ENCODE measurements at regions not wholly inside any gene's neighbourhood (a gene's known extent, or its start where the extent isn't known, plus 50 kb on each side); places are given as distances from the start of the nearest gene placed in this dataset.
"Not testable (repeated sequence)": the region's sequence is repeated elsewhere in the genome, so short reads cannot be mapped to it uniquely, and the experiment has no call there.

DNA sequence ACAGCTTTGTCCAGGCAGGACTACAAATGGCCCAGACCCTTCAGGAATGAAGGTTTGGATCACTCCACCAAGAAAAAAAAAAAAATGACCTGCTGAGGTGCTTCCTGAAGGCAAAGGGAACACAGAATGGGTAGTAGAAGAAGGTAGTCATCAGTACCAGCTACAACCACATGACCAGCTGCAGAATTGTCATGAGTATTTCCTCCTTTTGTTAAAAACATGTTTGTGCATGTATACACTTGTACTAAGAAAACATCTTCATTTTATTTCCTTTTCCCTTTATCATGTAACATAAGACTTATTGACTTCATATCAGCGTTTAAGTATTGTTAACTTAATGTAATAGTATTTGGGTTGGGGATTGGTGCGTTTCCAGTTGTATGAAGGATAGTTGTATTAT is 631.6 kb downstream of the FBXO15 start:
- DNase-seq: not testable (repeated sequence)

DNA sequence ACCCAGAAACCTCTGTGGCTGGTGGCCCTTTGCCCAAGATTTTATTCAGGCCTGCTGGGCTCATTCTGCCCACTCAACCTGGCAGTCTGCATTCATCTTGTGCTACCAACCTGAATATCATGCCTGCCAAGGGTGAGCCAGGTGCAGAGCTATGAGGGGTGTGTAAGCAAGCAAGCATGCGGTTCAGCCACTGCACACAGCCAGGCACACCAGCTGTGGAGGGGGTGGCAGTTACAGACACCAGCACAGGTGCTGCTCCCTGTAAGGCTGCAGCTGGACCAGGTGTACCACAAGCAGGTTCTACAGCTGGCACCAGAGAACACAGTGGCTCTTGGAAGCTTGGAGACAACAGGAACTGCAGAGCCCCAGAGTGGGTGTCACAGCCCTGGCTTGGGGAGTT is 633.2 kb downstream of the FBXO15 start:
- DNase-seq: no peak

DNA sequence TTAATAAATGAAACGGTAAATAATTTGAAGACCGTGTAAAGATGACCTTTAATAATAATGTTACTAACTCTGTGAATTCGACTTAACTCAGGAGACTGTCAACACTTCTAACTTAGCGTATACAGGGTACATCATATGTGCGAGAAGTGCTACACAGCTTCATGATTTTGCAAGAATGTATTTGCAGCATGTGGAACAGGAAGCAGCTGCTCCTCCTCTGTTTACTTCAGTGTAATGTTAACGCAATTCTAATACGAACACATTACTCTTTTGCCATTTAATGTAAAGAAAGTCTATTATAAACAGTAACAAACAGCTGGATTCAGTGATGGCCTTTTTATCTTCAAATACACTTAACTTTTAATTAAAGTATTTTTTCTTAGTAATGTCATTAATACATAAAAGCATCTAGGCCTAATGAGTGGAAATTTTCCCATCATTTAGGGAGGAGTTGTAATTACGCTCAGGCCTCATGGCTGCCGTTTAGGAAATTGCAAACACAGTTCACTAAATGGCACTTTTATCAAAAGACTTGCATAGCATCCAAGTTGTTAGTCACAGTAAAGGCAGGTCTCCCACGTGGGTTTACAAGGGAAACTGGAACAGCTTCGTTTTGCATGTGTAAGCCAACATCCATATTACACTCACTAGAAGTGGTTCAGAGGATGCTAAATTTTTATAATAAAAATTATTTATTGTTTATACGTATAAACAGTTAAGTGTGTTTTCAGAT is 635.7 kb downstream of the FBXO15 start:
- peak in 2 of 3 experiments; percentile 34 to 83 for DNase-seq

DNA sequence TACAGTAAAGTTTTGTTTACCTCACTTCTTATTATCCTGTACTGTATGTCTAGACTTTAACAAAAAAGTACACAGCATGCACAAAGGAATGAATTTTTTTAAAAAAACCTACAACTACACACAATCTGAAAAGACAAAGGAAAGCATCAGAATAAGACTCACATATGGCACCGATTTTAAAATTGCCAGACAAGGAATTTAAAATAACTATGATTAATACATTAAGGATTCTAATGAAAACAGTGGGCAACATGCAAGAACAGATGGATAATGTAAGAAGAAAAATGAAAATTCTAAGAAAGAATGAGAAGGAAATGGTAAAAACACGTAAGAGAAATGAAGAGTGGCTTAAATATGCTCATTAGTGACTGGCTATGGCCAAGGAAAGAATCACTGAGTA is 638.2 kb downstream of the FBXO15 start:
- no peak for DNase-seq

DNA sequence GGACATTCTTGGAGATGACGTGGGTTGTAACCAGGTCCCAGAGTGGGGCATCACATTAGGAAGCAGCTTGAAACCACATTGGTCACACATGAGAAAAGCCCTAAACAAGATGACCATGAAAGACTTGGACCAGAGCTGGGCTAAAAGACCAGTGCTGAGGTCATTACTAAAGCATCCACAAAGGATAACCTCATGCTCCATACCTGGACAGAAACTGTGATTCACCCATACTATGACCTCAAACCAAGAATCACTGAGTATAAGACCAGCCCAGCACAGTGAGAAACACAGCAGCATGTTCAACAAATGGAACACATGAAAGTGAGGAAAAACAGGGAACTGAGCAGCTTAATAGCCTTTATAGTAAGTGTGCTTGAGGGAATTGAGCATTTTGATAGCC is 635.5 kb upstream of the NETO1 start:
- DNase-seq: no peak

DNA sequence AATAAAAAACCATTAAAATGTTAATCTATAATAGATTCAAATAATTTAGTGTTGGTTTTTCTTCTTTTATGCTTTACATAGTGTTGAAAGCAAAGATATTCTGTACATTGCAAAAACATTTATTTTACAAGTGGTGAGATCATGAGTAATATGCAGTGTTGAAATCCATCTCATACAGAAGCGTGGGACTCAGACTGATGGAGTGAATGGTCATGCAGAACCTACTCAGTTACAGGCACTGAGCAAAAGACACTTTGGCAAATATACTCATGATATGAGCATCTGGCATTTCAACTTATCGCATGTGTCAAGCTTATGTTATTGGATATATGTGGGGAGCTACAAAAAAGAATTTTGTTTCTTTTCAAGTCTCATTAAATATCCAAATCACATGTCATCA is 620.2 kb upstream of the NETO1 start:
- no peak for DNase-seq

DNA sequence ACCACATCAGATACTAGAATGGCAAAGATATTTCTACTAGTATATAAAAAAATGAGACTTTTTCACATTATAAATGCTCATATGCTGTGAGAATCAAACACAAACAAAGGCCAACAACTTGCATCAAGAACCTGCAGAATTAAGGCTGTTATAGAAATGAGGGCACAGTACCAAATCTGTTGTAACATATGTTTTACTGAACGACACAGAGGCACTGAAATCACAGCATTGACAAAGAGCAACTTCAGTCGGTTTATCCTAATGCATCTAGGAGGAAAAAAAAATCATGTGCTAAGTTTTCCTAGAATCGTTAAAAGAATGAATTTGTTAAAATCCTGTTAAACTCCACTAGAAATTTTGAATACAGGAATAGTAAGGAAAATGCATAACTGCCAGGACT is 617.4 kb upstream of the NETO1 start:
- no peak for DNase-seq

DNA sequence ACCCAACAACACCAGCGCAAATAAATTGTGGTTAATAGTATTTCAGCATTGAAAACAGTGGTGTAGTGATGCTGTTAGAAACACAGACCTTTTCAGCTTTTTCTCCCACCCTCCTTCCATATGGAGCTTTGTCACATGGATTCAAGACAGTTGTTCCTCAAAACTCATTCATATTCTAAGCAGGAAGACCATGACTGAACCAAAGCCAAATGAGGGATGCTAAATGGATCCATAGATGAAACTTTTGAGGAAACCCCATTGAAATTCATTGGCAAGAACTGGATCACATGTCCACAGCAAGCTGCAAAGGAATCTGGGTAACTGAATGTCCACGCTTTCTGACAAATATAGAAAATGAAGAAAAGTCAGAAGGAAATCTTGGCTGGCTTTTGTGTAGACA is 615.1 kb upstream of the NETO1 start:
- no peak for DNase-seq

DNA sequence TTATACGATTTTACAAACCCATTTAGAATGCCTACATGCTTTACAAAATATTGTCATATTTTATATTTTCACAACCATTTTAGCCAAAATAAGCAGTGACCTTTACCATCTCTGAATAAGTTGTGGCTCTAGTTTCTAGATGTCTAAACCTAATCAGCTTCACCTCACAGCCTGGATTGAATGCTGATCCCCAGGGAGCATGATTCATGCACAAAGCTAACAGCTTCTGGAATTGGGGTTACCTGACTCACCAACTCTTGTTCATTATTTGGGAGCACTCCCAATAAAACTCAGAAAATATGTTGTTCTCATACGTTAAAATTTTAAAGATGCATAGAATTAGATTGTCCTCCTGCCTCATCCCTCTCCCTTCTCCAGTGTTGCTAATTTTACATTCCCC is 611.7 kb upstream of the NETO1 start:
- DNase-seq: no peak

DNA sequence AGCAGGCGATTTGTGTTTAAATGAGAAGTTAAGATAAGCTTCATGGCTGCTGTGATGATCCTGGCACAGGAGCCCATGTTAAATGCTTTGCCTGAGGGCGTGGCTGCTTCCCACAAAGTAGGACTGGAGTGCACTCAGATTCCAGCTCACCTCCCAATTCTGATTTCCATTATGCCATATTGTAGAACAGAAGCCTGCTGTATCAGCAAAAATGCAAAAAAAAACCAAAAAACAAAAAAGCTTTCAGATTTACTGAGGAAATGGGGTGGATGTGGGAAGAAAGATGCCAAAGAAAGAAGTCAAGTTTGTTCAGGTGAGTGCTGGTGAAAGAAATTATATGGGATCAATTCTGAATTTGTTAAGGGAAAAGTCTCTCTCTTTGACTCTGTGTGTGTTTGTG is 610.4 kb upstream of the NETO1 start:
- DNase-seq: no peak

DNA sequence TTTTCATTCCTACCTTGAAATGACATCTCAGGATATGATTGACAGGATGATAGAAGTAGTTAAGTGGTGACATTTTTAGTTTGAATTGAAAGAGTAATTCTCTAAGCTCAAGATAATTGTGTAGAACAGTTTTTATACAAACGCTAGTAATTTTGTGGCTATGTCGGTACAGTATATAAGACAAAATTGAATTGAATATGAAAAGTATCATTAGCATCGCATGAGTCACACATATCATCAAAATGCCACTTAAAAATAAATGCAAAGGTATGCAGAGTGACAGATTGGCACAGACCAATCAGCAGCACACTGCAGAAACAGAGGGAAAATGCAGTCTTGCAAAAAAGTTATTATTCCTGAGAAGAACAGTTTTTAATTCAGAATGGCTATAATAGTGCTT is 608.2 kb upstream of the NETO1 start:
- no peak for DNase-seq

DNA sequence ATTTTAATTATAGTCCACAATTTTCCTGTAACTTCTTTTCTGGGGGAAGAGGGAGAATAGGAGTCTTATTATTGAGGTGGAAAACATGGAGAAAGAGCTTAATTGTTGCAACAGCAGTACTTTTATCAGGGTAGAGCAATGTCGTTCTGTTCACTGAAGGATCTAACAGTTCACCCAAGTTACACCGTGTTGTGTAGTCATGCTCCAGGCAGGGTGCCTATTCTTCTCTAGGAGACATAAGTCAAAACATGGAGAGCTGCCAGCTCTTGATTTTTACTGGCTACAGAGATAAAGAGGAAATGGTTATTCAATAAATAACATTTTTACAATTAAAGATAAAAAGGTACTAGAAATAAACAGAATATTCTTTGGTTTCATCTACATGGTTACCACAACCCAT is 594.3 kb upstream of the NETO1 start:
- peak in 1 of 3 experiments; percentile 53 for DNase-seq

DNA sequence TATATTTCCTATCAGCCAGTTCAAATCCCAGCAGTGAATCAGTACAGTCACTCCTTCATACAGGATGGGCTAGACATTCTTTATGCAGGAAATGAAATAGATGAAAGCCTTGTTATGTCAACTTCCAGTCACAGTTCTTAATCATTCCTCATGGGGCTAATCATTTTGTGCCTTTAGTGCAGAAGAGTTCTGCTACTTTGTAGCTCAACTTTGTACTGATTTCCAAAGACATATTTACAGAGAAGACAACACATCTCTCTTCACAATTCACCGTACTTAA is 593.9 kb upstream of the NETO1 start:
- DNase-seq: no peak

DNA sequence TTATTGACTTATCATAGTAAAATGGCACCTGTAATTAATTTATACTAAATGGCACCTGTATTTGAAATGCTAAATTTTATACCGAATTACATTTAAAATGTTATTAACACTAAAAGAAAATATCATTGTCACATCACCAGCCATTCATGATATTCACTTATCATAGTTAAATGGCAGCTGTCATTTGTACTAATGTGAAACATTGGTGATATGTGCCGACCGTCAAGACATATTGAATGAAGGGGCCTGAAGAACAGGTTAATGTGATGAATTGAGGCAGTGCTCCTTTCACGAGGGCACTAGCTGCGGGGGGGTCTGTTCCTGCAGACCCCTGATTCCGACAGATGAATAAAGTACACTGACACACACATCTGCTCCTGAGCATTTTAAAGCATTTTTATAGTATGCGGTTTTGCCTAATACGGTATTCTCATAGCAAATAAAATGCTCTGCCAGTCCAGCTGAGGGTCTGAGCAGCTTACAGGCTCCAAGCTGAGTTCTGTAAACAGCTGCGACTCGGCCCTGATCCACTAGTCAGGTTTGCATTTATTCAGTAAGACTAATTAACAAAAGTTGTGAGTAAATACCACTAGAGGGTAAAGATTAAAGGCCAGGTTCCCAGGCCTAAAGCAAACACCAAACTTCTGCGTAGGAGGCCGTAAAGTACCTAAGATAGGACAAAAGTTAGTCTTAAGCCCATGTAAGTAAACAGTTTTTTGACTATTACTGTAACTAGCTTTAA is 593.4 kb upstream of the NETO1 start:
- no peak for DNase-seq

DNA sequence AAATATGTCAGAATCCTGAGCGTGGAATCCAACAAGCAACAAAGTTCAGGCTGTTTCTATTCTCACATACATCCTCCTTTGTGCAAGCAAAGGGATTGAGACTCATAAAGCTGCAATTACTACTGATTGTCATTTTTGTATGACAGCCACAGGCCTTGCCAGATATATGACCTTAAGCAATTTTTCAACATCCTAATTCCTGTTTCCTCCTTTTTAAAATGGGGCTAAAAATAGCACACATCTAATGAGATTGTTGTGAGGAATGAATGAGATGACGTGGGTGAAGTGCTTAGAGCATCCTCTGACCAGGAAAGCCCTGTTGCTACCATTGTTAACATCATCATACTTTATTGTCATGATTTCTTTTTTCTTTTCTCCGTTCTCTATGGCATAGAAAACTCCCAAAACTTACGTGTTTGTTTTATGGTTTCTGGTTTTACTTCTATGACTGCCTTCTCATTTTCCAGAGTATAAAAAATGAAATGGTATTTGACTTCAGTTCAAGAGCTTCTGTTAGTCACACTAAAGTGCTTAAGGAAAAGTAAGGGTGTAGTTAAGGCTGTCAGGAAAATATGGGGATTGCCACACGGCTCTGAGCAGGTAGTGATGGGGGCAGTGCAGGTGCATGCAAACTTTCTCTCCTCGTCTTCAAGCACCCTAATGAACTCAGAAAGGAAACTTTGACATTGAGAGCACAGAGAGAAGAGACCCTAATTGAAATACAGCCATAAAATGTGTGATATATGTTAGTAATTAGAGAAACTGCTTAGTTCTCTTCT is 590.6 kb upstream of the NETO1 start:
- DNase-seq: peak in 2 of 3 experiments; percentile 34 to 65

DNA sequence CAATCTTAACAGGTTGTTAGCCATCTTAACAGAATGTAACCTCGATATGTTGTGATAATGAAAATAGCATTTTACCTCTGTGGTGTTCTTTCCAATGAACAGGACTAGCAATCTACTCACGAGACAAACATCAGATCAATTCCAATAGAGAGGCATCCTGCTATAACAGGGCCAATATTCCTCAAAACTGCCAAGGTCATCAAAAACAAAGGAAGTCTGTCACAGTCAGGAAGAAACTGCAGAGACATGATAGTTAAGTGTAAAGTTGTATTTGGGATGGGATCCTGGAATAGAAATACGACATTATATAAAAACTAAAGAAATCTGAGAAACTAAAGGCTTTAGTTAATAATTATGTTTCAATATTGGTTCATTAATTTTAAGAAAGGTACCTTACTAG is 588.9 kb upstream of the NETO1 start:
- no peak for DNase-seq

DNA sequence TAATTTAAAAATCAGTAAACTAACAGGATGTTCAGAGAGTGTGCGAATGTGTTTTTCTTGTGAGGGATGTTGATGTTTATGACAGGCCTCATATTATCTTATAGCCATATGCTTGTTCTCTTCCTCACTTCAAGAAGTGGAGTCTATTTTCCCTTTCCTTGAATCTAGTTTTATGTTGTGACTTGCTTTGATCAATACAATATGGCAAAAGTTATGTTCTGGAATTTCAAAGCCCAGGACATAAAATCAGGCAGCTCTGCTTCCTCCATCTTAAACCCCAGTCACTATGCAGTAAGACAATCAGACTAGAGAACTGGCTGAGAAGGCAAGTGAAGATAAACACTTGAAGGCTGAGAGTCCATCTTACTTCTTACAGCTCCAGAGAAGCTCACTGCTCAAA is 585.1 kb upstream of the NETO1 start:
- no peak for DNase-seq

DNA sequence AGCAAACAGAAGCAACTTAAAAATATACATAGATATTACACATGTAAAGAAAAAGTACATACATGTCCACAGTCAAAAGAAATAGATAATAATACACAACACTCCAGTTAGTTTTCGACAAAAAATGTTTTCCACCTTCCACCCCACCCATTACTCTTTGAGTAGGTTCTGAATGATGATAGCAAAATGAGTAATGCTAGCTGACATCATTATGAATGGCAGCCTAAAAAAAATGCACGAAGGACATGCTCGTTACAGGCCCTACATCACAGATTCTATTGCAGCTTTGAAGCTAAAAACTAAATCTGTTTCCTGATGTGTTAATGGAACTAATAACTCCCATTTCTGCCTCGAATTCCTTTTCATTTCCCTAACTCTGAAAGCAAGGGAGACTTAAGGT is 578.7 kb upstream of the NETO1 start:
- no peak for DNase-seq

DNA sequence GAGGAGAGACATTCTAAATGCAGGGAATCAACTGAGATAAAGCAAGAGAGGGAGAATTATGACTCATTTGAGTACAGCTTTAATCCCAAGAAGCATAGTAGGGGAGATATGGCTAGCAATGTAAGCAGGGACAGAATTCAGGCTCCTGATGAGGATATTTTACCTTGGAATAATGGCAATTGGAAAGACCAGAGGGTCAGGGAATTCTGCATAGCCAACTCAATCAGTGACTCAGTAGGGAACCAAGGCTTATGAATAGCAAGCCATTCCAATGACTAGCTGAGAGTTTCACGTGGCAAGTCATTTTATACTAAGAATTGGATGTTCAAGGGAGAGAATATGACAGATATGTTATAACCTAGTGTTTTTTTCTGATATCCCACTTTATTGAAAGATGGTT is 563.8 kb upstream of the NETO1 start:
- DNase-seq: no peak

DNA sequence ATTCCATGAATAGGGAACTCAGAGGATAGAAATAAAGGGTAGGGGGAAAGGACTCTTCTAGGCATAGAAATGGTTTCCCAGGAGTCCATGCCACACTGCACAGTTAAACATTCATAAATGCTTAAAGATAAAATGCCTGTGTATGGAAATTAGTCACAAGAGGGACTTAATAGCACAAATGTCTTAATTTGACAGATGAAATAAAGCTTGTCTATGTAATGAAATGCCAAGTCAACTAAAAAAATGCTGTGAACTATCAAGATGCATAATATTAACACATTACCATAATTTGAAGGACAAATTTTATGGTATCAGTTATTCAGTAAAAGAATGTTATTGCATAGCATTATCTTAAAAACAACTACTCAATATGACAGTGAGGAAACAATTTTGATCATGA is 553.2 kb upstream of the NETO1 start:
- no peak for DNase-seq

DNA sequence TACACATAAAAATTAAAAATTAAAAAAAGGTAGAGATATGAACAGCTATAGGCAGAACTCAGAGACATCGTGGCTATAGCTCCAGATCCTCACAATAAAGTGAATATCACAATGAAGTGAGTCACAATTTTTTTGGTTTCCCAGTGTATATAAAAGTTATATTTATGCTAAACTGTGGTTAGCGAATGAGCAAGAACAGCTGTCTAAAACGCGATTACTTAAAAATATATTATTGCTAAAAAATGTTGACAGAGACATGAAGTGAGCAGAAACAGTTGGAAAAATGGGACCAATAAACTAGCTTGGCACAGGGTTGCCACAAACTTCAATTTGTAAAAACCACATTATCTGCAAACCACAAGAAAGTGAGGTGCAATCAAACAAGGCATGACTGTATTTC is 551.7 kb upstream of the NETO1 start:
- no peak for DNase-seq

DNA sequence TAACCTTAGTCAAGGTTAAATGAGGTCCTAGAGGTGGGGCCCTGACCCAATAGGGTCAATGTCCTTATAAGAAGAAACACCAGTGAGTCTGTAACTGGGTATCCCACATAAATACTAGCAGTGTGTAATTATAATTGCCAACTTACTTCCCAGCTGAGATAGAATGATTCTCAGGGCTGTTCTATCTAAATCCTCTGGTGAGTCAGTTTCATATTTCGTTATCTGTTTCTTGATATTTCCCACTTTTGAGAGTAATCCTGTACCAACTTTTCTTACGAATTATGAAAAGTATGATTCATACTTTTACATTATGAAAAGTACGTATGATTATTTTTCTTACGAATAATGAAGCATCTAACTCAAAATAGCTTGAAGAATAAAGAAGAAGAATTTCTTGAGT is 546.8 kb upstream of the NETO1 start:
- DNase-seq: no peak

DNA sequence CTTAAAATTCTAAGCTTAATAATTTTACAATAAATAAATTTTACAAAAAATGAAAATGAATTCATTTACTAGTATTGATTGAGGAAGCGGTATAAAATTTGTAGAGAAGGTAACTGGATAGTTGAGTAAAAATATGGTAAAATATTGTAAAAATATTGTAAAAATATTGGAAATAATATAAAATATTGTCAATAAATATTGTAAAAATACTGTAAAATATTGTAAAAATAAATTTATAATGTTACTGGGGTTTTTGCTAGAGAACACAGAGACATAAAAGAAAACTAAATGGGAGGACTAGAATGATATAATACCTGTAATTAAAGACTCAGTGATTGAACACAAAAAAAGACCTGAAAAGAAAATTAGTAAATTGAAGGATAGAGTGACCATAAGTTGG is 546.3 kb upstream of the NETO1 start:
- no peak for DNase-seq

DNA sequence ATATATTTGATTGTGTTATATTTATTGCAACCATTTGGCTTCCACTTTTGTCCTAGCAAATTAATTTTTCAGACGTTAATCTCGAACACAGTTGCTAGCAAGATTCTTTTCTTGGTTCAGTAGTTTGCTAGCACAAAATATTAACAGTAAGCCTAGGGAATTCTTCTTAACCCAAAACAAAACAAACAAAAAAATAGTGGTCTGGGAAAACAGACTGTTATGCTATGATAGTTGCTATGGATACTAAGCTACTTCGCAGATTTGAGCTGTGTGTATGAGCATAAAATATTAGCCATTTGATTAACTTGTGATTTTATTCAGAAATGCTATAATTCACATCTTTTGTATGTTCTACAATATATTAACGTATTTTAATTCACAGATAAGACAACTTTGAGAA is 541.5 kb upstream of the NETO1 start:
- no peak for DNase-seq
